ENCODE measurements at regions not wholly inside any gene's neighbourhood (a gene's known extent, or its start where the extent isn't known, plus 50 kb on each side); places are given as distances from the start of the nearest gene placed in this dataset.

GRCh38 chr6:21500314-21501020 is 93.1 kb upstream of the SOX4 start:
- Histone ChIP-seq H3K36me3 (ENCODE audit: control insufficient read depth in 2 of 2, insufficient read depth in 1 of 2, low read length in 2 of 2) (no peaks in the 10 kb centered on the region), H3K27ac (ENCODE audit: extremely low read depth, low read depth, low read length) (peak overlapping the region; percentile 58), H3K4me1 (ENCODE audit: control insufficient read depth, insufficient read depth, low read length) (peaks cover 17% of the 10 kb centered on the region), H3K9me3 (ENCODE audit: control insufficient read depth, insufficient read depth, low read depth, low read length) (no peaks in the 10 kb centered on the region), H3K4me3 (ENCODE audit: low read depth, low read length) (no peak overlapping the region)
- CTCF ChIA-PET = interaction anchor here (0.7 kb wide), 1 partner anchor 247 kb away, joined by 3 read pairs; no protein-coding TSS in a partner anchor
- POLR2A ChIA-PET = interaction anchor here (0.7 to 2.1 kb wide), 4 partner anchors 37 to 93 kb away, joined by 3 to 17 read pairs (median 4); partner anchors contain the start of gene SOX4
- no peak for TF ChIP-seq ZFP69B (tag by site-specific recombination; IDR thresholded peaks at IDR 0.05)
- peak; percentile 34; the same call in 1 of the 2 replicates for TF ChIP-seq PRDM6 (tag by site-specific recombination; IDR thresholded peaks at IDR 0.05)
- 0 out of 2 replicates have a peak, but pooled peaks have one; percentile 31 for TF ChIP-seq GFI1B (tag by site-specific recombination; IDR thresholded peaks at IDR 0.05)
- TF ChIP-seq ZXDB (tag by site-specific recombination; IDR thresholded peaks at IDR 0.05) = peak; percentile 58; the same call in 1 of the 2 replicates
- no peak for TF ChIP-seq ZNF202 (tag by site-specific recombination; IDR thresholded peaks at IDR 0.05; ENCODE audit: borderline replicate concordance)
- TF ChIP-seq ZNF658 (tag by site-specific recombination; IDR thresholded peaks at IDR 0.05) = no peak
- peak; percentile 75 for TF ChIP-seq MZF1 (tag by site-specific recombination; IDR thresholded peaks at IDR 0.05; ENCODE audit: borderline replicate concordance)
- no peak for TF ChIP-seq KLF9 (tag by site-specific recombination; IDR thresholded peaks at IDR 0.05; ENCODE audit: low read depth)
- TF ChIP-seq ZNF843 (tag by site-specific recombination; IDR thresholded peaks at IDR 0.05) = peak; percentile 53; the same call in 1 of the 2 replicates
- TF ChIP-seq ZBTB49 (tag by site-specific recombination; IDR thresholded peaks at IDR 0.05; ENCODE audit: low read depth) = no peak
- peak; percentile 78 for TF ChIP-seq PRDM4 (tag by site-specific recombination; IDR thresholded peaks at IDR 0.05)
- TF ChIP-seq HIC1 (tag by site-specific recombination; IDR thresholded peaks at IDR 0.05) = no peak
- TF ChIP-seq OSR2 (tag by site-specific recombination; IDR thresholded peaks at IDR 0.05) = peak; percentile 60; the same call in 1 of the 2 replicates
- peak; percentile 15; the same call in 1 of the 2 replicates for TF ChIP-seq ZBTB20 (tag by site-specific recombination; IDR thresholded peaks at IDR 0.05)
- TF ChIP-seq ZBTB8A (tag by site-specific recombination; IDR thresholded peaks at IDR 0.05) = 0 out of 2 replicates have a peak, but pooled peaks have one; percentile 4
- TF ChIP-seq ZNF692 (tag by site-specific recombination; IDR thresholded peaks at IDR 0.05) = 0 out of 2 replicates have a peak, but pooled peaks have one; percentile 8
- no peak; the same call in 1 of the 2 replicates for TF ChIP-seq WT1 (tag by site-specific recombination; IDR thresholded peaks at IDR 0.05)
- 0 out of 2 replicates have a peak, but pooled peaks have one; percentile 26 for TF ChIP-seq ZBTB17 (tag by site-specific recombination; IDR thresholded peaks at IDR 0.05)
- TF ChIP-seq ZNF37A (tag by site-specific recombination; IDR thresholded peaks at IDR 0.05) = no peak
- TF ChIP-seq ZNF140 (tag by site-specific recombination; IDR thresholded peaks at IDR 0.05) = no peak
- TF ChIP-seq KLF1 (tag by site-specific recombination; IDR thresholded peaks at IDR 0.05) = peak; percentile 91
- TF ChIP-seq ZNF571 (tag by site-specific recombination; IDR thresholded peaks at IDR 0.05) = no peak
- TF ChIP-seq ZNF510 (tag by site-specific recombination; IDR thresholded peaks at IDR 0.05; ENCODE audit: insufficient replicate concordance) = no peak
- peak; percentile 48; the same call in 1 of the 2 replicates for TF ChIP-seq KLF7 (tag by site-specific recombination; IDR thresholded peaks at IDR 0.05; ENCODE audit: borderline replicate concordance)
- TF ChIP-seq SCRT2 (tag by site-specific recombination; IDR thresholded peaks at IDR 0.05) = peak; percentile 50
- no peak for TF ChIP-seq ZNF776 (tag by site-specific recombination; IDR thresholded peaks at IDR 0.05; ENCODE audit: borderline replicate concordance)
- TF ChIP-seq ZBTB48 (tag by site-specific recombination; IDR thresholded peaks at IDR 0.05) = peak; percentile 75
- TF ChIP-seq TCF7L2 (IDR thresholded peaks at IDR 0.05; ENCODE audit: borderline replicate concordance, low read depth, low read length) = no peak
